ENCODE measurements at regions not wholly inside any gene's neighbourhood (a gene's known extent, or its start where the extent isn't known, plus 50 kb on each side); places are given as distances from the start of the nearest gene placed in this dataset.

DNA sequence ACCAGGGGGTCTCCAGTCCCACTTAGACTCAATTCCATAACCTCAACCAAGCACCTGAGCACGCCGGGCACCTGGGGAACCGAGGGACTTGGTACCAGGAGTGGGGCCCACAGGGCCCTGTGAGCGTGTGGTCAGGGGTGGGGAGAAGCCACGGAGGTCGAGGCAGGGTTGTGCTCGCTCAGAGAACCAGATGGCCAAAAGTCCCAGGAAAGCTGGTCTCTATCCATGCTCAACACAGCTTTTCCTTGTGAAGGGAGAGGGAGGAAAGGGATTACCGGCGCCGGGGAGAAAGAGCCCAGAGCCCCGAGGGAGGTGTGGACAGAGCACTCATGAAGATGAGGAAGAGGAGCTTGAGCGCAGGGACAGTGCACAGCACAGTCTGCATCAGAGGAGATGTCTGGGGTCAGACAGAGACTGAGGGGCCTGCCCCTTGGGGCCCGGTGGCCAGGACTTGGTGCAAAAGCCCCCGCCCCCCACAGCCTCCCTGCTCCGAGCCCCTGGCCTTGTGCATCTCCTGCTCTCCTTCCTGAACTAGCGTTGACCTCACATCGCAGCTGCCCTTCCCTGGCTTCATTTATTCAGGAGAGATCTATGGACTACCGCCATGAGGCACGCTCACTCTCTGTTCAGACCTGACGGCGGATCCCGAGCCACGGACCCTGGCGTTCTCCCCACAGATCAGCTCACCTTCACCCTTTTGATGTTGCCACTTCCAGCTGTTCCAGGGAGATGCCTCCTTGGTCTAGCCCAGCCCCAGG is 355.4 kb upstream of the TNRC6C start (continued):
- TF ChIP-seq, protein P1, sequence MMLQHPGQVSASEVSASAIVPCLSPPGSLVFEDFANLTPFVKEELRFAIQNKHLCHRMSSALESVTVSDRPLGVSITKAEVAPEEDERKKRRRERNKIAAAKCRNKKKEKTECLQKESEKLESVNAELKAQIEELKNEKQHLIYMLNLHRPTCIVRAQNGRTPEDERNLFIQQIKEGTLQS (IDR thresholded peaks at IDR 0.05) = no peak
- TF ChIP-seq NR2F2 (IDR thresholded peaks at IDR 0.05) (no peak), RXRA (IDR thresholded peaks at IDR 0.05) (no peak), SP1 (IDR thresholded peaks at IDR 0.05) (no peak)

DNA sequence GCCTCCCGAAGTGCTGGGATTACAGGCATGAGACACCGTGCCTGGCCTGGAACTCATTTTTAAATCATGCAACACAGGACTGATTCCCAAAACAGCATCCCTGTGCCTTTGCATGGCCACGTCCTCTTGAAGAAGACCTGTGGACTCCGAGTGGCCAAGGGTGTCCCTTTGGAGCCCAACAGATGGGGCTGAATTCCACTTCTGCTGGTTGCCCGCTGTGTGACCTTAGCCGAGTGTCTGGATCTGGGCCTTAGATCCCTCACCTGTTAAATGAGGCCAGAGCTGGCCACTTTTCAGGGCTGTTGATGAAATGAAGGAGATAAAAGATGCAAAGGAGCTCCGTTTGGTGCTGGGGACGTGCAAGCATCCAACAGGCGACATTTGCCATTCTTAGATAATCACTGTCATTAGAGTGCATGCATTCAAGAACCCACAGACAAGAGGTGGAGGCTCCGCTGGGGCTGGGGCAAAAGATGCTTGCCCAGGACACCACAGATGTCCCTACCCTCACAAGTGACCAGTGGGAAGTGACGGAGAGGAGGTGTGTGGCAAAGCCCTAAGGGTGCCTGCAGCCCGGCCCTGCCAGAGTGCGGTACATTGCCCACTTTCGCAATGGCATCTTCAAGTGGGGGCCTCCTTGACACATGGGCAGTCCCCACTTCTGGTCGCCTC is 354.1 kb upstream of the TNRC6C start:
- Histone ChIP-seq H3K36me3 (ENCODE audit: control insufficient read depth in 4 of 4, insufficient read depth in 3 of 4, low read depth in 1 of 4, low read length in 3 of 4) (no peaks in the 10 kb centered on the region), H3K4me3 (ENCODE audit: low read depth in 1 of 3, low read length in 3 of 3) (no peak overlapping the region), H3K27ac (ENCODE audit: low read depth in 1 of 2, low read length in 2 of 2) (no peak overlapping the region), H3K9ac (ENCODE audit: low read depth in 1 of 2, low read length in 2 of 2) (no peak overlapping the region), H3K27me3 (ENCODE audit: control insufficient read depth in 4 of 4, insufficient read depth in 4 of 4, low read length in 3 of 4) (peaks cover 0 to 4% (median 0%) of the 10 kb centered on the region in 4 donors), H3K9me3 (ENCODE audit: control insufficient read depth in 4 of 4, low read length in 3 of 4) (no peaks in the 10 kb centered on the region), H3K4me1 (ENCODE audit: control insufficient read depth in 4 of 4, insufficient read depth in 4 of 4, low read length in 3 of 4) (no peaks in the 10 kb centered on the region)
- TF ChIP-seq RXRA (IDR thresholded peaks at IDR 0.05) (no peak), GABPA (IDR thresholded peaks at IDR 0.05 in 1 of 2, conservative IDR thresholded peaks at IDR 0.05 in 1 of 2) (no peak), HNF4A (conservative IDR thresholded peaks at IDR 0.05) (no peak), RAD21 (IDR thresholded peaks at IDR 0.05) (no peak), JUND (IDR thresholded peaks at IDR 0.05) (no peak), FOXA2 (IDR thresholded peaks at IDR 0.05) (no peak), YY1 (IDR thresholded peaks at IDR 0.05) (no peak)
- TF ChIP-seq, protein P2, sequence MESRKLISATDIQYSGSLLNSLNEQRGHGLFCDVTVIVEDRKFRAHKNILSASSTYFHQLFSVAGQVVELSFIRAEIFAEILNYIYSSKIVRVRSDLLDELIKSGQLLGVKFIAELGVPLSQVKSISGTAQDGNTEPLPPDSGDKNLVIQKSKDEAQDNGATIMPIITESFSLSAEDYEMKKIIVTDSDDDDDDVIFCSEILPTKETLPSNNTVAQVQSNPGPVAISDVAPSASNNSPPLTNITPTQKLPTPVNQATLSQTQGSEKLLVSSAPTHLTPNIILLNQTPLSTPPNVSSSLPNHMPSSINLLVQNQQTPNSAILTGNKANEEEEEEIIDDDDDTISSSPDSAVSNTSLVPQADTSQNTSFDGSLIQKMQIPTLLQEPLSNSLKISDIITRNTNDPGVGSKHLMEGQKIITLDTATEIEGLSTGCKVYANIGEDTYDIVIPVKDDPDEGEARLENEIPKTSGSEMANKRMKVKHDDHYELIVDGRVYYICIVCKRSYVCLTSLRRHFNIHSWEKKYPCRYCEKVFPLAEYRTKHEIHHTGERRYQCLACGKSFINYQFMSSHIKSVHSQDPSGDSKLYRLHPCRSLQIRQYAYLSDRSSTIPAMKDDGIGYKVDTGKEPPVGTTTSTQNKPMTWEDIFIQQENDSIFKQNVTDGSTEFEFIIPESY (IDR thresholded peaks at IDR 0.05) = no peak
- TF ChIP-seq, protein P3, sequence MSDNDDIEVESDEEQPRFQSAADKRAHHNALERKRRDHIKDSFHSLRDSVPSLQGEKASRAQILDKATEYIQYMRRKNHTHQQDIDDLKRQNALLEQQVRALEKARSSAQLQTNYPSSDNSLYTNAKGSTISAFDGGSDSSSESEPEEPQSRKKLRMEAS (IDR thresholded peaks at IDR 0.05) = no peak
- TF ChIP-seq, protein P4, sequence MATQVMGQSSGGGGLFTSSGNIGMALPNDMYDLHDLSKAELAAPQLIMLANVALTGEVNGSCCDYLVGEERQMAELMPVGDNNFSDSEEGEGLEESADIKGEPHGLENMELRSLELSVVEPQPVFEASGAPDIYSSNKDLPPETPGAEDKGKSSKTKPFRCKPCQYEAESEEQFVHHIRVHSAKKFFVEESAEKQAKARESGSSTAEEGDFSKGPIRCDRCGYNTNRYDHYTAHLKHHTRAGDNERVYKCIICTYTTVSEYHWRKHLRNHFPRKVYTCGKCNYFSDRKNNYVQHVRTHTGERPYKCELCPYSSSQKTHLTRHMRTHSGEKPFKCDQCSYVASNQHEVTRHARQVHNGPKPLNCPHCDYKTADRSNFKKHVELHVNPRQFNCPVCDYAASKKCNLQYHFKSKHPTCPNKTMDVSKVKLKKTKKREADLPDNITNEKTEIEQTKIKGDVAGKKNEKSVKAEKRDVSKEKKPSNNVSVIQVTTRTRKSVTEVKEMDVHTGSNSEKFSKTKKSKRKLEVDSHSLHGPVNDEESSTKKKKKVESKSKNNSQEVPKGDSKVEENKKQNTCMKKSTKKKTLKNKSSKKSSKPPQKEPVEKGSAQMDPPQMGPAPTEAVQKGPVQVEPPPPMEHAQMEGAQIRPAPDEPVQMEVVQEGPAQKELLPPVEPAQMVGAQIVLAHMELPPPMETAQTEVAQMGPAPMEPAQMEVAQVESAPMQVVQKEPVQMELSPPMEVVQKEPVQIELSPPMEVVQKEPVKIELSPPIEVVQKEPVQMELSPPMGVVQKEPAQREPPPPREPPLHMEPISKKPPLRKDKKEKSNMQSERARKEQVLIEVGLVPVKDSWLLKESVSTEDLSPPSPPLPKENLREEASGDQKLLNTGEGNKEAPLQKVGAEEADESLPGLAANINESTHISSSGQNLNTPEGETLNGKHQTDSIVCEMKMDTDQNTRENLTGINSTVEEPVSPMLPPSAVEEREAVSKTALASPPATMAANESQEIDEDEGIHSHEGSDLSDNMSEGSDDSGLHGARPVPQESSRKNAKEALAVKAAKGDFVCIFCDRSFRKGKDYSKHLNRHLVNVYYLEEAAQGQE (IDR thresholded peaks at IDR 0.05) = no peak
- 91% methylated on average over 15 of the region's 15 CpGs for WGBS
- DNase-seq (ENCODE audit: low spot score) = no peak

DNA sequence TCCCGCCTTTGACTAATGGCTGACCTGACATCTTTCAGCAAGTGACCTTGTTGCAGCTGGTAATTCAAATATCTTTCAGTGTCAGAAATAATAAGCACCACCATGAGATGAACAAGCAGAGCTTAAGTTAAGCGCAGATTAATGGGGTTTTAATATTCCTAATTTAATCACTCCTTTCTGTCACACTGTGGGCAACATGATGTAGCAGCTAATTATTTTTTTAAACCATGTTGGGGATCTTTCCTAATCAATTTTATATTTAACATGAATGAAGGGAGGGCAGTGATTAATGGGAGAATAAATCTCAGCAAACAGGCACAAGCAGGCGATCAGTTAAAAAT is 353.6 kb upstream of the TNRC6C start:
- peaks cover 0 to 4% (median 0%) of the 10 kb centered on the region in 4 donors for H3K27me3 ChIP-seq (ENCODE audit: control insufficient read depth in 4 of 4, insufficient read depth in 4 of 4, low read length in 3 of 4)
- no peak overlapping the region for H3K4me3 ChIP-seq (ENCODE audit: low read depth in 1 of 3, low read length in 3 of 3)
- H3K27ac ChIP-seq (ENCODE audit: low read depth in 1 of 2, low read length in 2 of 2) = no peak overlapping the region
- no peak overlapping the region for H3K9ac ChIP-seq (ENCODE audit: low read depth in 1 of 2, low read length in 2 of 2)
- no peaks in the 10 kb centered on the region for H3K9me3 ChIP-seq (ENCODE audit: control insufficient read depth in 4 of 4, low read length in 3 of 4)
- WGBS = 97% methylated on average over 3 of the region's 3 CpGs
- no peak for DNase-seq (ENCODE audit: low spot score)
- no peaks in the 10 kb centered on the region for H3K4me1 ChIP-seq (ENCODE audit: control insufficient read depth in 4 of 4, insufficient read depth in 4 of 4, low read length in 3 of 4)
- no peaks in the 10 kb centered on the region for H3K36me3 ChIP-seq (ENCODE audit: control insufficient read depth in 4 of 4, insufficient read depth in 3 of 4, low read depth in 1 of 4, low read length in 3 of 4)
- TF ChIP-seq RXRA (IDR thresholded peaks at IDR 0.05) (no peak), HNF4G (IDR thresholded peaks at IDR 0.05) (no peak), HNF4A (conservative IDR thresholded peaks at IDR 0.05) (no peak), GABPA (IDR thresholded peaks at IDR 0.05 in 1 of 2, conservative IDR thresholded peaks at IDR 0.05 in 1 of 2) (no peak), TAF1 (conservative IDR thresholded peaks at IDR 0.05) (no peak), JUND (IDR thresholded peaks at IDR 0.05) (no peak), YY1 (IDR thresholded peaks at IDR 0.05) (no peak), FOXA1 (IDR thresholded peaks at IDR 0.05) (no peak), NR2F2 (IDR thresholded peaks at IDR 0.05) (no peak), SP1 (IDR thresholded peaks at IDR 0.05) (no peak)
- TF ChIP-seq, protein P3 (IDR thresholded peaks at IDR 0.05) = no peak
- TF ChIP-seq, protein P1 (IDR thresholded peaks at IDR 0.05) = no peak
- TF ChIP-seq, protein P4 (IDR thresholded peaks at IDR 0.05) = no peak

Data from liver (tissue), 7 donors.